H9 (cell line): ENCODE measurements at regions not wholly inside any gene's neighbourhood (a gene's known extent, or its start where the extent isn't known, plus 50 kb on each side); places are given as distances from the start of the nearest gene placed in this dataset.

Experiments
- DNase-seq: peaks from one replicate; pipeline ENCODE4 v3.0.0-alpha.2; 2017
- H2AFZ ChIP-seq: one replicate; pipeline ENCODE4 v1.6.1; 2013; ENCODE audit warnings: mild to moderate bottlenecking, low read length, control low read depth, moderate library complexity
- H2AK5ac ChIP-seq: 2 replicates; pipeline ENCODE4 v1.6.1; 2013; ENCODE audit warnings: low read length, control low read depth, mixed read lengths; ENCODE audit not compliant: insufficient read length
- H2BK120ac ChIP-seq: one replicate; pipeline ENCODE4 v1.6.1; 2013; ENCODE audit warnings: low read depth, mild to moderate bottlenecking, low read length, control low read depth, inconsistent platforms; ENCODE audit not compliant: poor library complexity, severe bottlenecking
- H2BK12ac ChIP-seq: 2 replicates; pipeline ENCODE4 v1.6.1; 2013; ENCODE audit warnings: low read length, control low read depth, mixed read lengths, low read depth; ENCODE audit not compliant: insufficient read length
- H2BK15ac ChIP-seq: 2 replicates; pipeline ENCODE4 v1.6.1; 2013; ENCODE audit warnings: low read depth, low read length, control low read depth
- H2BK20ac ChIP-seq: one replicate; pipeline ENCODE4 v1.6.1; 2013; ENCODE audit warnings: low read depth, mild to moderate bottlenecking, low read length, control low read depth, inconsistent platforms; ENCODE audit not compliant: poor library complexity, severe bottlenecking
- H2BK5ac ChIP-seq: 2 replicates; pipeline ENCODE4 v1.6.1; 2013; ENCODE audit warnings: low read length, control low read depth, mixed read lengths; ENCODE audit not compliant: insufficient read length
- H3K14ac ChIP-seq: 2 replicates; pipeline ENCODE4 v1.6.1; 2013; ENCODE audit warnings: low read length, control low read depth; ENCODE audit not compliant: insufficient read depth
- H3K18ac ChIP-seq: 2 replicates; pipeline ENCODE4 v1.6.1; 2013; ENCODE audit warnings: low read depth, mild to moderate bottlenecking, mixed read lengths, low read length, control low read depth; ENCODE audit not compliant: insufficient read length
- H3K23ac ChIP-seq: 2 replicates; pipeline ENCODE4 v1.6.1; 2013; ENCODE audit warnings: low read length, control low read depth, mixed read lengths, low read depth; ENCODE audit not compliant: insufficient read length
- H3K23me2 ChIP-seq: 2 replicates; pipeline ENCODE4 v1.6.1; 2013; ENCODE audit warnings: low read depth, mild to moderate bottlenecking, mixed read lengths, low read length, control low read depth; ENCODE audit not compliant: insufficient read length, poor library complexity, severe bottlenecking
- H3K27ac ChIP-seq: 2 replicates; pipeline ENCODE4 v1.5.1; 2013; ENCODE audit warnings: low read length, control low read depth, mixed read lengths, low read depth; ENCODE audit not compliant: insufficient read length
- H3K27me3 ChIP-seq: 2 replicates; pipeline ENCODE4 v1.6.1; 2013; ENCODE audit warnings: low read length, control low read depth, inconsistent platforms; ENCODE audit not compliant: insufficient read depth
- H3K4ac ChIP-seq: 2 replicates; pipeline ENCODE4 v1.6.1; 2013; ENCODE audit warnings: low read depth, mild to moderate bottlenecking, control low read depth, inconsistent platforms, low read length, moderate library complexity
- H3K4me1 ChIP-seq: 2 replicates; pipeline ENCODE4 v1.6.1; 2013; ENCODE audit warnings: low read length, control low read depth, inconsistent platforms; ENCODE audit not compliant: insufficient read depth
- H3K4me2 ChIP-seq: 2 replicates; pipeline ENCODE4 v1.6.1; 2013; ENCODE audit warnings: low read length, control low read depth, mixed read lengths; ENCODE audit not compliant: insufficient read length, insufficient read depth
- H3K56ac ChIP-seq: 2 replicates; pipeline ENCODE4 v1.6.1; 2013; ENCODE audit warnings: low read depth, mild to moderate bottlenecking, mixed read lengths, low read length, control low read depth; ENCODE audit not compliant: insufficient read length
- H3K79me1 ChIP-seq: 2 replicates; pipeline ENCODE4 v1.6.1; 2013; ENCODE audit warnings: low read depth, mild to moderate bottlenecking, moderate library complexity, low read length, control low read depth, inconsistent platforms; ENCODE audit not compliant: insufficient read depth, poor library complexity, severe bottlenecking
- H3K79me2 ChIP-seq: 2 replicates; pipeline ENCODE4 v1.6.1; 2013; ENCODE audit warnings: low read length, control low read depth, inconsistent platforms; ENCODE audit not compliant: insufficient read depth
- H3K9ac ChIP-seq: 2 replicates; pipeline ENCODE4 v1.6.1; 2013; ENCODE audit warnings: low read length, control low read depth, mixed read lengths; ENCODE audit not compliant: insufficient read length; ENCODE audit errors: extremely low read depth
- H3K9me3 ChIP-seq: one replicate; pipeline ENCODE4 v1.6.1; 2013; ENCODE audit warnings: low read depth, low read length, inconsistent platforms; ENCODE audit not compliant: control insufficient read depth
- H3T11ph ChIP-seq: one replicate; pipeline ENCODE4 v1.6.1; 2013; ENCODE audit warnings: mild to moderate bottlenecking, low read length, control low read depth, inconsistent platforms
- H4K20me1 ChIP-seq: one replicate; pipeline ENCODE4 v1.6.1; 2013; ENCODE audit not compliant: control insufficient read depth, insufficient read length, insufficient read depth
- H4K5ac ChIP-seq: 2 replicates; pipeline ENCODE4 v1.6.1; 2013; ENCODE audit warnings: low read depth, mild to moderate bottlenecking, mixed read lengths, low read length, control low read depth; ENCODE audit not compliant: insufficient read length
- H4K8ac ChIP-seq: replicated peaks from 2 replicates; pipeline ENCODE4 v1.6.1; 2013; ENCODE audit warnings: low read length, control low read depth, mixed read lengths, low read depth; ENCODE audit not compliant: insufficient read length
- H4K91ac ChIP-seq: 2 replicates; pipeline ENCODE4 v1.6.1; 2013; ENCODE audit warnings: low read depth, mild to moderate bottlenecking, moderate library complexity, mixed read lengths, low read length, control low read depth; ENCODE audit not compliant: insufficient read length
- H3K27ac Mint-ChIP-seq, 3 experiments: 2 replicates in 2 of 3; 3 replicates in 1 of 3; pipeline ENCODE4 v1.8.0; 2020 to 2021; ENCODE audit warnings: mixed read lengths in 3 of 3, mild to moderate bottlenecking in 1 of 3, moderate library complexity in 1 of 3
- H3K27me3 Mint-ChIP-seq: 2 replicates; pipeline ENCODE4 v1.8.0; 2021; ENCODE audit warnings: low read depth, mild to moderate bottlenecking, moderate library complexity, mixed read lengths
- H3K36me3 Mint-ChIP-seq, 3 experiments: 2 replicates in 2 of 3; 3 replicates in 1 of 3; pipeline ENCODE4 v1.8.0; 2020 to 2021; ENCODE audit warnings: low read depth in 3 of 3, mixed read lengths in 3 of 3; ENCODE audit not compliant: insufficient read depth in 1 of 3
- H3K4me1 Mint-ChIP-seq, 2 experiments: 2 replicates each; pipeline ENCODE4 v1.8.0; 2020; ENCODE audit warnings: mixed read lengths in 2 of 2
- H3K4me3 Mint-ChIP-seq, 2 experiments: 2 replicates in 1 of 2; 3 replicates in 1 of 2; pipeline ENCODE4 v1.8.0; 2020 to 2021; ENCODE audit warnings: mild to moderate bottlenecking in 2 of 2, mixed read lengths in 2 of 2, moderate library complexity in 1 of 2
- H3K9me3 Mint-ChIP-seq, 2 experiments: 2 replicates in 1 of 2; 3 replicates in 1 of 2; pipeline ENCODE4 v1.8.0; 2020; ENCODE audit warnings: mild to moderate bottlenecking in 2 of 2, mixed read lengths in 2 of 2, moderate library complexity in 1 of 2
- WGBS: extraction: QIAGEN DNeasy Blood & Tissue Kit; methylation state at CpG from one replicate; pipeline ENCODE4 v1.1.7; 2013; ENCODE audit warnings: missing lambda C conversion rate, low lambda C conversion rate, mixed read lengths; ENCODE audit not compliant: insufficient read length; ENCODE audit errors: extremely low coverage; 5-methylcytosine and 5-hydroxymethylcytosine counted together
- TF ChIP-seq, protein P1 (sequence below): fragments of 200-600 bp; sonication (generic); conservative IDR thresholded peaks from 3 replicates; pipeline ENCODE4 v1.8.0; 2021; ENCODE audit warnings: antibody characterized with exemption, mild to moderate bottlenecking

GRCh38 chr12:18823461-18823860, 85.5 kb downstream of the CAPZA3 start:
- Histone ChIP-seq H3T11ph (no peak overlapping the region), H3K9ac (no peak overlapping the region), H4K20me1 (no peaks in the 10 kb centered on the region), H3K27me3 (no peaks in the 10 kb centered on the region), H2AFZ (no peak overlapping the region), H3K4me2 (no peak overlapping the region), H2BK120ac (no peak overlapping the region), H3K79me1 (no peaks in the 10 kb centered on the region), H2AK5ac (no peak overlapping the region), H3K9me3 (no peaks in the 10 kb centered on the region), H2BK15ac (no peak overlapping the region), H2BK5ac (no peak overlapping the region), H4K5ac (no peak overlapping the region), H4K8ac (no peak overlapping the region), H3K79me2 (no peaks in the 10 kb centered on the region), H2BK12ac (no peak overlapping the region), H4K91ac (no peak overlapping the region), H3K23me2 (no peaks in the 10 kb centered on the region), H3K56ac (no peak overlapping the region), H2BK20ac (no peak overlapping the region), H3K27ac (no peak overlapping the region), H3K4me1 (no peaks in the 10 kb centered on the region), H3K14ac (no peak overlapping the region), H3K4ac (no peak overlapping the region), H3K18ac (no peak overlapping the region), H3K23ac (no peak overlapping the region)
- H3K36me3 Mint-ChIP-seq = peaks cover 2 to 3% (median 2%) of the 10 kb centered on the region in 3 experiments; a peak in 5 of 7 replicates
- WGBS = no CpG with 5 or more reads among the region's 1 CpG
- no peak for DNase-seq
- H3K4me1 Mint-ChIP-seq = no peaks in the 10 kb centered on the region
- no peak overlapping the region for H3K27ac Mint-ChIP-seq
- H3K4me3 Mint-ChIP-seq = no peak overlapping the region
- H3K9me3 Mint-ChIP-seq = peaks cover 3 to 4% of the 10 kb centered on the region in 2 experiments
- TF ChIP-seq, protein P1, sequence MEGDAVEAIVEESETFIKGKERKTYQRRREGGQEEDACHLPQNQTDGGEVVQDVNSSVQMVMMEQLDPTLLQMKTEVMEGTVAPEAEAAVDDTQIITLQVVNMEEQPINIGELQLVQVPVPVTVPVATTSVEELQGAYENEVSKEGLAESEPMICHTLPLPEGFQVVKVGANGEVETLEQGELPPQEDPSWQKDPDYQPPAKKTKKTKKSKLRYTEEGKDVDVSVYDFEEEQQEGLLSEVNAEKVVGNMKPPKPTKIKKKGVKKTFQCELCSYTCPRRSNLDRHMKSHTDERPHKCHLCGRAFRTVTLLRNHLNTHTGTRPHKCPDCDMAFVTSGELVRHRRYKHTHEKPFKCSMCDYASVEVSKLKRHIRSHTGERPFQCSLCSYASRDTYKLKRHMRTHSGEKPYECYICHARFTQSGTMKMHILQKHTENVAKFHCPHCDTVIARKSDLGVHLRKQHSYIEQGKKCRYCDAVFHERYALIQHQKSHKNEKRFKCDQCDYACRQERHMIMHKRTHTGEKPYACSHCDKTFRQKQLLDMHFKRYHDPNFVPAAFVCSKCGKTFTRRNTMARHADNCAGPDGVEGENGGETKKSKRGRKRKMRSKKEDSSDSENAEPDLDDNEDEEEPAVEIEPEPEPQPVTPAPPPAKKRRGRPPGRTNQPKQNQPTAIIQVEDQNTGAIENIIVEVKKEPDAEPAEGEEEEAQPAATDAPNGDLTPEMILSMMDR = no peak
- no peaks in the 10 kb centered on the region for H3K27me3 Mint-ChIP-seq
